ENCODE measurements at regions not wholly inside any gene's neighbourhood (a gene's known extent, or its start where the extent isn't known, plus 50 kb on each side); places are given as distances from the start of the nearest gene placed in this dataset.

GRCh38 chr20:60967431-60968316 is 284.4 kb upstream of the CDH4 start:
- TF ChIP-seq CTCF (IDR thresholded peaks at IDR 0.05; ENCODE audit: insufficient read depth, low read length, poor library complexity, severe bottlenecking), result no peak
- no peak for TF ChIP-seq EZH2phosphoT487 (conservative IDR thresholded peaks at IDR 0.05; ENCODE audit: low read length)
